ENCODE measurements at regions not wholly inside any gene's neighbourhood (a gene's known extent, or its start where the extent isn't known, plus 50 kb on each side); places are given as distances from the start of the nearest gene placed in this dataset.

DNA sequence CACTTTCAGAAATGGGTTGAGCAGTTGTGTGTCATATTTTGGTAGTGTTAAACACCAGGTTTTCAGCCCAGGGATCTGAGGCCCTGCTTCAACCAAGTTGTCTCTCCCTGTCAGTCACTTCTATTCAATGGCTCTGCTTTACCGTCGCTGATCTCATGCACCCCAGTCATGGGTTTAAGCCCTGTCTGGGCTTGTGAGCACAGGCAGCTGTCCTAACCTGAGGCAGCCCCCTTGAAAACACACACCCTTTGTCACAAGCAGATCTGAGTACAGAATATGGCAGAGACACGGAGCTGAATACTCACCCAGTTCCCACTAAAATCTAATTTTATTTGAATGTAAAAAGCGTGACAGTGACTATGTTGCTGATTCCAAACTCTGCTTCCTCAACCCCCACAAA lies 110.6 kb upstream of the GLI3 start:
- DNase-seq, result no peak

DNA sequence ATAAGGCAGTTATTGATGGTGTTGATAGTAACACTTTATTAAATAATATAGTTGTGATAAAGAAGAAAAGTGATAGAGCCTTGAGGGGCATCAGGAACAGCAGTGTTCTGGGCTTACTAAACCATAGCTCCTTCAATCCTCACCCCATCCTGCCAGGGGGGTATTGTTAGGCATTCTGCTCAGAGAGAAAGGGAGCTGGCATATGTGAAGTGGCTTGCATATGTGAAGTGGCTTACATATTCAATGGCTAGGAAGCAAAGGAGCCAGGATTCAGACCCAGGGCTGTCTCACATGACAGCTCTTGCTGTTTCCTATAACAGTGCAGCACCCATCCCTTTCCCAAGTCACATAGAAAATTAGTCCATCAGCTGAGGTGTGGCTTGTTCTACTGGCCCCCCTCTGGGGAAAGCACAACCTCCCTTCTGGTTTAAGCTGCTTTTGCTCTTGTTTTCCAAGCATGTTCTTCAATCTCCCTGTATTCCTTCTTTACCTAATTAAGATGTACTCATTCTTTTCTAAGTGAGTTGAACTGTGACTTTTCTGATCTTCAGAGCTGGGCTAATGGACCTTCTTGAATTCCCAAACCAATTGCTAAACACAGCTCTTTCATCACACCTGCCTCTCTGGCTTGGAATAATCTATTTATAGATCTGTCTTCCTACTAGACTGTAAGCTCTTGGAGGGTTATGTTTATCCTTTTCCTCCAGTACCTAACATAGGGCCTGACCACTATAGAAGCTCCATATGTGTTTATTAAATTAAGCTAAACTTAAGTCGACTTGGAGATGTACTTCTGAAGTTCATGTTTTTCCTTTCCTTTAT lies 108.7 kb upstream of the GLI3 start:
- no peak for DNase-seq

DNA sequence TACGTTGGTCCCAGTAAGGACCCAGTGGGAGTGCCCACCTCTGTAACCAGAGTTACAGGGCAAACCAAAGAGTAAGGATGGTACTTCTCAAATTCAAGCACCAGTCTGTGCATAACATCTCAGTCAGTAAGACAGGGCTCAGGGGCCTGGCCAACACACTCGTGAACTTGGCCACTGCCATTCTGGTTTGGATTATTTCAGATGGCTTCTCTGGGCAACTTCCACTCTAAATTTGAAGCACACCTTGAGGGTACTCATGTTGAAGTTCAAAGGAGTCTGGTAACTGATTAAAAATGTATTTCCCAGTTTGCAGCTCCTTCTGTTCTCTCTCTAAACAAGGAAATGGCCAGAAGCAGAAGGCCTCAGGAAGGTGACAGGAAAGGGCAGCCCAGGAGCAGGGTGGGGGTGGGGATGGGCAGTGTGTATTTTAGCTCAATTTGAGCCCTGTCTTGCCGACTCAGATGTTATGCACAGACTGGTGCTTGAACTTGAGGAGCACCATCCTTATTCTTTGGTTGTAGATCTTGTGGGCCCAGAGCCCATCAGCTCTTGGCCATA lies 107.3 kb upstream of the GLI3 start:
- no peak for DNase-seq

GRCh38 chr7:42342381-42342780 lies 105.4 kb upstream of the GLI3 start:
- DNase-seq, result no peak

DNA sequence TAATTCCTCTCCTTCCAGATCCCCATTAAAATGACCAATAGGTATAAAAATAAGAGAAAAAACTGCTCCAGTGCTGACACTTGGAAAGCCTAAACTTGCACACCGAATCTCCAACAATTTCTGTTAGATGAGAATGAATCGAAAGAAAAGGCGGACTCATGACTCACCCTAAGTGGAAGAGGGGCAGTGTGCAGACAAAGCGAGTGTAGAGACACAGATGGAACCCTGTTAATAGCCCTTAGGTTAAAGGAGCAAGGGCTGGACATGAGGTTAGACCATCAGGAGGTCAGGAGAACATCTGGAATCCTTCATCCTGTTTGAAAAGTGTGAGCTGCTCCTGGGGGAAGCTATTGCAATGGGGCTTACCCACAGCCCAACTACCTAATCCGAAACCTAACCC lies 103.4 kb upstream of the GLI3 start:
- DNase-seq, result peak; percentile 46

- no peak for DNase-seq
Observed at GRCh38 chr7:42338916-42339540, 102.0 kb upstream of the GLI3 start.

DNA sequence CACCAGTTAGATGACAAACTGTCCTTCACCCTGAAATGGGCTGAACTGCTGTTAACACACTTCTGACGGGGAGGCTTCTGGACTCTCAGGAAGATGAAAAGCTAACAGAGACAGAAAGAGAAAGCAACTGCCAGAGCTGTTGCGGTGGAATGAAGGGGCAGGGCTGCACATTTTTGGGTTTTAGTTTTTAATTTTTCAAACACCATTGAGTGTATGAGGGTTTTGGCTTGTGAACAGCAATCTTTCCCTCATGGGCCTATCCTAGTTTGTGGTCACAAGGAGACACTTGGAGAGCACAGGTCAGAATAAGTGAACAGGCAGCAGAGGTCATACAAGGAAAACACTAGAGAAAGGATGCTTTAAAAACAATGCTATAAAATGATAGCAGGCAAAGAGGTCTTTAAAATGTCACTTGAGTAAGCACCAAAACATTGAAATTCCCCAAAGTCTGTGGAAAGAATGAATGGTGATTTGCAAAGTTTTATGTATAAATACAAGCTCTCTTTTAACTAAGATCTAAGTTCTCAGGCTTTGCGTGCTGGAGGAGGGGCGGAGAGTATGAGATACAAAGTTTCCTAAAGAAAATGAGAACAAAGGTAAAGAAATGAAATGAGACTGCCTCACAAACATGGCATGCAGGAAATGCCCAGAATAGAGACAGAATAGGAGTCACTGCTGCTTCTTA lies 101.4 kb upstream of the GLI3 start:
- DNase-seq, result peak; percentile 49

GRCh38 chr7:42337225-42337905 lies 100.4 kb upstream of the GLI3 start:
- no peak for DNase-seq

GRCh38 chr7:42332605-42333222 lies 95.7 kb upstream of the GLI3 start:
- no peak for DNase-seq

DNA sequence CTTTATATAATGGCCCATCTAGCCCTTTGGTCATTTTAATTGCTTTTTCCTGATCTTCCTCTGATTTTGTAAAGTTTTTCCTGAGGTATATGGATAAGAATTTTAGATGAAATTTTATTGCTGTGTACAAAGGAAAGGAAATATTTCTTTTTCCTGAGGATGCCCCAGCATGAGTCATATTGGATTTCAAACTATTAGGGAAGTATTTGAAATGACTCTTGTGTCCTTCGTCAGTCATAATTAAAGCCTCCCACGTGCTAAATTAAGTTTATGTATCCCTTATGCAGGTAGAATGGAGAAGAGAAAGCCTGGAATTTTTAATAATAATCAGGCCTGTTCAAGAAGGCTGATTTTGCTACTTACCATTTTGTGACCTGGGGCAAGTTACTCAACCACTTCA lies 82.6 kb upstream of the GLI3 start:
- no peak for DNase-seq

GRCh38 chr7:42315631-42316030 lies 78.6 kb upstream of the GLI3 start:
- DNase-seq, result peak; percentile 23

GRCh38 chr7:42315103-42315502 lies 78.1 kb upstream of the GLI3 start:
- no peak for DNase-seq

- no peak for DNase-seq
Observed at GRCh38 chr7:42314696-42315095, 77.7 kb upstream of the GLI3 start.

GRCh38 chr7:42311195-42311594 lies 74.2 kb upstream of the GLI3 start:
- no peak for DNase-seq

DNA sequence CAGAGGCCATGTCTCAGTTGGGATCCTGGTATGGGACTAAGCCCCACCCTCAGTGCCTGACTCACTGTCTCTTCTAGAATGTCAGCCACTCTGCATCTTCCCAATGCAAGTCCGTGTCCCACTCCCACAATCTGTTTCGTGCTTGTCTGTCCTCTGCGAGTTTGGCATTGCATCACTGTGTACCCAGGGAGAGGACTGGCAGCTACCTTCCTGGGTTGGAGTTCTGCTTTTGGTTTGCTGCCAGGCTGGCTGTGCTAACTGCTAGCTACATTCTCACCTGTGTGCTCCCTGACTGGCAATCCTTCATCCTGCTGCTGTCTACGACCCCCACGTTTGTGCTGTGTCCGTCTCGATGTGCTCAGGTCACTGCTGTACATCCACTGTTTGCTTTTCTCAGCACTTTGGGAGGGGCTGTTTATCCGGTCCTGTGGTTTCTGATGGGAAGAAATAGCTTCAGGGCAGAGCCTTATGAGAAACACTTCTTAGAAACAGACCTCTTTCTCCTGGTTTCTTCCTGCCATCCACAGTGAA lies 56.0 kb upstream of the GLI3 start:
- DNase-seq, result peak; percentile 61

- DNase-seq, result no peak
Observed at GRCh38 chr7:42289473-42289872, 52.5 kb upstream of the GLI3 start.

Data from RPMI8226 (cell line).